B cell (primary cell): ENCODE measurements at regions not wholly inside any gene's neighbourhood (a gene's known extent, or its start where the extent isn't known, plus 50 kb on each side); places are given as distances from the start of the nearest gene placed in this dataset.

ENCODE experiments used
- ATAC-seq: fragments of 200-7000 bp; cut with Tn5 transposase; one replicate; pipeline ENCODE4 v1.10.0; 2021; ENCODE audit warnings: low read depth, mild to moderate bottlenecking, moderate number of reproducible peaks, moderate library complexity
- CTCF ChIA-PET: fragments of 350-600 bp; sonication (Branson Sonifier 250); formaldehyde crosslinking; loops from one replicate; lab custom pipeline; 2021; ENCODE audit warnings: antibody characterized with exemption, inconsistent platforms; lab: Charles Lee
- POLR2A ChIA-PET: fragments of 350-600 bp; sonication (Branson Sonifier 250); formaldehyde crosslinking; loops from one replicate; lab custom pipeline; 2021; ENCODE audit warnings: antibody characterized with exemption; lab: Charles Lee
- DNase-seq: peaks from one replicate; pipeline ENCODE4 v3.0.0; 2013
- H2AFZ ChIP-seq: 2 replicates; pipeline ENCODE4 v1.6.1; 2012; ENCODE audit warnings: mild to moderate bottlenecking, low read depth, low read length; ENCODE audit not compliant: insufficient read depth, poor library complexity, severe bottlenecking
- H3K27ac ChIP-seq, 2 donors: 1 replicate in 1 of 2; 2 replicates in 1 of 2; pipeline ENCODE4 v1.5.1; 2012 to 2013; ENCODE audit warnings: low read length in 2 of 2, mild to moderate bottlenecking in 2 of 2, moderate library complexity in 1 of 2
- H3K27me3 ChIP-seq, 4 experiments: fragments of 200-600 bp in 1 of 4; sonication (generic) in 1 of 4; replicated peaks in 1 of 4; 1 replicate in 2 of 4; 2 replicates in 2 of 4; pipeline versions ENCODE4 v1.6.1 to v1.7.0; 2013 to 2016; ENCODE audit warnings: low read length in 3 of 4, mild to moderate bottlenecking in 2 of 4, mixed read lengths in 1 of 4, moderate library complexity in 1 of 4; ENCODE audit not compliant: insufficient read depth in 4 of 4, control insufficient read depth in 3 of 4; ENCODE audit errors: control extremely low read depth in 1 of 4
- H3K36me3 ChIP-seq, 2 experiments: replicated peaks in 1 of 2; 1 replicate in 1 of 2; 2 replicates in 1 of 2; pipeline versions ENCODE4 v1.6.1 to v1.7.1; 2013; ENCODE audit warnings: low read length in 1 of 2; ENCODE audit not compliant: insufficient read depth in 2 of 2, control insufficient read depth in 1 of 2; ENCODE audit errors: control extremely low read depth in 1 of 2, extremely low read depth in 1 of 2
- H3K4me1 ChIP-seq, 2 donors: fragments of 200-600 bp in 1 of 2; sonication (generic) in 1 of 2; 1 replicate in 1 of 2; 2 replicates in 1 of 2; pipeline versions ENCODE4 v1.5.1 to v1.6.1; 2013 to 2017; ENCODE audit warnings: low read length in 2 of 2; ENCODE audit not compliant: control insufficient read depth in 2 of 2, insufficient read depth in 2 of 2
- H3K4me2 ChIP-seq: replicated peaks from 2 replicates; pipeline ENCODE3; 2012; ENCODE audit warnings: mild to moderate bottlenecking, low read depth, low read length; ENCODE audit not compliant: poor library complexity, severe bottlenecking
- H3K4me3 ChIP-seq, 5 experiments: fragments of 200-600 bp in 1 of 5; sonication (generic) in 1 of 5; 1 replicate in 3 of 5; 2 replicates in 2 of 5; pipeline versions ENCODE4 v1.5.1 to v1.7.0; 2011 to 2016; ENCODE audit warnings: low read length in 4 of 5, mild to moderate bottlenecking in 4 of 5, low read depth in 2 of 5, control low read depth in 1 of 5, moderate library complexity in 1 of 5; ENCODE audit not compliant: insufficient read depth in 1 of 5; ENCODE audit errors: control extremely low read depth in 1 of 5, extremely low read depth in 1 of 5
- H3K79me2 ChIP-seq: fragments of 200-600 bp; sonication (generic); one replicate; pipeline ENCODE4 v1.6.0; 2016; ENCODE audit warnings: low read length; ENCODE audit not compliant: control insufficient read depth, insufficient read depth
- H3K9ac ChIP-seq: fragments of 200-600 bp; sonication (generic); 2 replicates; pipeline ENCODE4 v1.6.1; 2017; ENCODE audit warnings: mild to moderate bottlenecking, low read length, moderate library complexity
- H3K9me3 ChIP-seq, 3 donors: one replicate each; pipeline versions ENCODE4 v1.6.1 to v1.7.1; 2013; ENCODE audit warnings: low read length in 2 of 3; ENCODE audit not compliant: control insufficient read depth in 2 of 3, insufficient read depth in 1 of 3; ENCODE audit errors: control extremely low read depth in 1 of 3
- H4K20me1 ChIP-seq: 2 replicates; pipeline ENCODE4 v1.6.0; 2012; ENCODE audit warnings: mild to moderate bottlenecking, low read length; ENCODE audit not compliant: insufficient read depth, control insufficient read depth, poor library complexity, severe bottlenecking
- H3K27ac Mint-ChIP-seq: one replicate; pipeline ENCODE4 v1.8.0; 2021; ENCODE audit warnings: mixed read lengths
- H3K27me3 Mint-ChIP-seq: one replicate; pipeline ENCODE4 v1.8.0; 2021; ENCODE audit warnings: mixed read lengths
- H3K4me1 Mint-ChIP-seq: one replicate; pipeline ENCODE4 v1.8.0; 2021; ENCODE audit warnings: mixed read lengths
- H3K4me3 Mint-ChIP-seq: one replicate; pipeline ENCODE4 v1.8.0; 2021; ENCODE audit warnings: mixed read lengths
- H3K9me3 Mint-ChIP-seq: one replicate; pipeline ENCODE4 v1.8.0; 2022; ENCODE audit warnings: mixed read lengths; ENCODE audit not compliant: insufficient read depth
- EZH2 ChIP-seq: IDR thresholded peaks from 2 replicates; pipeline ENCODE4 v1.6.1; 2012; ENCODE audit warnings: borderline replicate concordance, low read depth, mild to moderate bottlenecking, moderate library complexity, low read length; ENCODE audit not compliant: insufficient read depth, poor library complexity, severe bottlenecking
- WGBS: methylation state at CpG from one replicate; pipeline ENCODE4 v1.1.5; 2013; ENCODE audit warnings: missing lambda C conversion rate; ENCODE audit not compliant: insufficient coverage; 5-methylcytosine and 5-hydroxymethylcytosine counted together
- intact Hi-C: fragments of 100-400 bp; cut with micrococcal nuclease; formaldehyde crosslinking; loops from one replicate; pipeline ENCODE4 v1.10.0; 2022
- TF ChIP-seq, protein P1 (sequence below): fragments of 200-600 bp; IDR thresholded peaks from one replicate; pipeline ENCODE4 v1.8.0; 2022; ENCODE audit warnings: antibody characterized with exemption, mild to moderate bottlenecking

DNA sequence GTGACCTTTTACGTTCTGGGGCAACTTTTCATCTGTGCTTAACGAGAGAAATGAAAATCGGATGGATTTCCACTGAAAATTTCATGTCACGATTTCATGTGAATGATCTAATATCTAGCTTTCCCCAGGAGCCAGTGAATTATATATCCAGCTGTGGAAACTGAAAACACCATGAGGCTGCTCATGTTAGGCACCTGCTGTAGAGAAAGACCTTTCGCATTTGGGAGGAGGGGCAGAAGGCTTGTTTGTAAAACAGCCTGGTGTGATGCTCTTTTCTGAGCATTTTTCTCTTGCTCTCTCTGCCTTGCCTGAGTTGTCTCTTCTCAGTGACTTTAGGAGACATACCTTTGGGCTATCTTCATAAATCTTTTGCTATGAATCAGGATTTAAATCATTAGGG, 84.6 kb upstream of the CYP1B1 start:
- Histone ChIP-seq H3K9ac (no peak overlapping the region), H3K27ac (no peak overlapping the region), H3K79me2 (no peaks in the 10 kb centered on the region), H3K4me1 (no peaks in the 10 kb centered on the region), H3K9me3 (no peaks in the 10 kb centered on the region), H3K27me3 (peaks cover 0 to 3% (median 0%) of the 10 kb centered on the region in 4 experiments), H3K4me2 (no peak overlapping the region), H3K36me3 (no peaks in the 10 kb centered on the region), H4K20me1 (no peaks in the 10 kb centered on the region), H3K4me3 (no peak overlapping the region), H2AFZ (no peak overlapping the region)
- Mint-ChIP-seq H3K27me3 (peaks cover 49% of the 10 kb centered on the region), H3K9me3 (no peaks in the 10 kb centered on the region), H3K27ac (no peak overlapping the region), H3K4me3 (no peak overlapping the region), H3K4me1 (peaks cover 5% of the 10 kb centered on the region)
- ATAC-seq (no peak), DNase-seq (no peak)
- ChIA-PET CTCF (no interaction called here), POLR2A (no interaction called here)
- intact Hi-C loops, result no loop called here
- no peak for TF ChIP-seq EZH2
- TF ChIP-seq, protein P1, sequence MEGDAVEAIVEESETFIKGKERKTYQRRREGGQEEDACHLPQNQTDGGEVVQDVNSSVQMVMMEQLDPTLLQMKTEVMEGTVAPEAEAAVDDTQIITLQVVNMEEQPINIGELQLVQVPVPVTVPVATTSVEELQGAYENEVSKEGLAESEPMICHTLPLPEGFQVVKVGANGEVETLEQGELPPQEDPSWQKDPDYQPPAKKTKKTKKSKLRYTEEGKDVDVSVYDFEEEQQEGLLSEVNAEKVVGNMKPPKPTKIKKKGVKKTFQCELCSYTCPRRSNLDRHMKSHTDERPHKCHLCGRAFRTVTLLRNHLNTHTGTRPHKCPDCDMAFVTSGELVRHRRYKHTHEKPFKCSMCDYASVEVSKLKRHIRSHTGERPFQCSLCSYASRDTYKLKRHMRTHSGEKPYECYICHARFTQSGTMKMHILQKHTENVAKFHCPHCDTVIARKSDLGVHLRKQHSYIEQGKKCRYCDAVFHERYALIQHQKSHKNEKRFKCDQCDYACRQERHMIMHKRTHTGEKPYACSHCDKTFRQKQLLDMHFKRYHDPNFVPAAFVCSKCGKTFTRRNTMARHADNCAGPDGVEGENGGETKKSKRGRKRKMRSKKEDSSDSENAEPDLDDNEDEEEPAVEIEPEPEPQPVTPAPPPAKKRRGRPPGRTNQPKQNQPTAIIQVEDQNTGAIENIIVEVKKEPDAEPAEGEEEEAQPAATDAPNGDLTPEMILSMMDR, result no peak
- WGBS, result 88% methylated on average over 3 of the region's 5 CpGs

DNA sequence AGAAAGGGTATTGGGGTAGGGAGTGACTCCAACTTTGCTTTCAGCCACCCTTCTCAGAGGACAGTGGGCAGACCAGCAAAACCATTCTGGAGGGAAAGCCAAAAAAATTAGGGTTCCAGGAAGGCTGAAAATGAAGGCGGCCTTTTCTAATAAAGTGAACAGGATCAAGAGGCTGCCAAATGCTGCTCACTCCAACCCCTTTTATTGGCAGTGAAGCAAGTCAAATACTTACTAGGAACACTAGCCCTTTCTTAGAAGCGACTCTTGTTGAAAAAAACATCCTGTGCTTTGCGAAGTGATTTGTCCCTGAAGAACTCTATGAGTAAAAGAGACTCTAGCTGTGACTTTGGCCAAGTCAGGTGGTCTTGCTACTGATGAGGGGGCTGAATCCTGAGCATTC, 83.6 kb upstream of the CYP1B1 start:
- H4K20me1 ChIP-seq, result no peaks in the 10 kb centered on the region
- H3K9ac ChIP-seq, result no peak overlapping the region
- H3K27me3 ChIP-seq, result peaks cover 0 to 3% (median 0%) of the 10 kb centered on the region in 4 experiments
- no peaks in the 10 kb centered on the region for H3K9me3 ChIP-seq
- no peak overlapping the region for H3K4me3 ChIP-seq
- Mint-ChIP-seq H3K4me3 (no peak overlapping the region), H3K27ac (no peak overlapping the region), H3K27me3 (peaks cover 40% of the 10 kb centered on the region), H3K9me3 (no peaks in the 10 kb centered on the region), H3K4me1 (peaks cover under 1% of the 10 kb centered on the region)
- no peaks in the 10 kb centered on the region for H3K79me2 ChIP-seq
- POLR2A ChIA-PET, result no interaction called here
- no peak overlapping the region for H3K4me2 ChIP-seq
- DNase-seq (no peak), ATAC-seq (no peak)
- 95% methylated on average over 2 of the region's 3 CpGs for WGBS
- CTCF ChIA-PET, result no interaction called here
- no peaks in the 10 kb centered on the region for H3K4me1 ChIP-seq
- TF ChIP-seq, protein P1, result no peak
- TF ChIP-seq EZH2, result no peak
- H3K36me3 ChIP-seq, result no peaks in the 10 kb centered on the region
- no peak overlapping the region for H3K27ac ChIP-seq
- intact Hi-C loops, result no loop called here
- no peak overlapping the region for H2AFZ ChIP-seq
